ENCODE measurements at regions not wholly inside any gene's neighbourhood (a gene's known extent, or its start where the extent isn't known, plus 50 kb on each side); places are given as distances from the start of the nearest gene placed in this dataset.

GRCh38 chr7:91353848-91354247 is 89.6 kb downstream of the FZD1 start:
- Histone ChIP-seq H3K79me2 (ENCODE audit: insufficient read depth, low read depth) (no peaks in the 10 kb centered on the region), H3K27me3 (ENCODE audit: insufficient read depth, low read depth) (no peaks in the 10 kb centered on the region), H2AFZ (ENCODE audit: low read depth) (no peak overlapping the region), H4K20me1 (ENCODE audit: insufficient read depth) (no peaks in the 10 kb centered on the region), H3K36me3 (ENCODE audit: insufficient read depth) (no peaks in the 10 kb centered on the region), H3K4me3 (IDR thresholded peaks at IDR 0.05; ENCODE audit: insufficient read depth, low read depth, low read length) (no peak overlapping the region), H3K9ac (no peak overlapping the region), H3K4me1 (ENCODE audit: low read depth, poor library complexity, severe bottlenecking) (no peaks in the 10 kb centered on the region), H3K27ac (no peak overlapping the region), H3K4me2 (no peak overlapping the region)
- no peak for TF ChIP-seq CTCF (conservative IDR thresholded peaks at IDR 0.05; ENCODE audit: low read depth, low read length)

- Histone ChIP-seq H2AFZ (ENCODE audit: low read depth) (no peak overlapping the region), H3K4me1 (ENCODE audit: low read depth, poor library complexity, severe bottlenecking) (no peaks in the 10 kb centered on the region), H3K79me2 (ENCODE audit: insufficient read depth, low read depth) (no peaks in the 10 kb centered on the region), H3K9ac (no peak overlapping the region), H3K27me3 (ENCODE audit: insufficient read depth, low read depth) (no peaks in the 10 kb centered on the region), H3K4me2 (no peak overlapping the region), H3K36me3 (ENCODE audit: insufficient read depth) (no peaks in the 10 kb centered on the region), H3K27ac (no peak overlapping the region), H3K4me3 (IDR thresholded peaks at IDR 0.05; ENCODE audit: insufficient read depth, low read depth, low read length) (no peak overlapping the region), H4K20me1 (ENCODE audit: insufficient read depth) (no peaks in the 10 kb centered on the region)
- no peak for TF ChIP-seq CTCF (conservative IDR thresholded peaks at IDR 0.05; ENCODE audit: low read depth, low read length)
Observed at GRCh38 chr7:91355695-91356435, 91.6 kb downstream of the FZD1 start.

GRCh38 chr7:91356915-91357314 is 92.7 kb downstream of the FZD1 start:
- no peak overlapping the region for H3K4me2 ChIP-seq
- no peak overlapping the region for H3K27ac ChIP-seq
- H2AFZ ChIP-seq (ENCODE audit: low read depth), result no peak overlapping the region
- H4K20me1 ChIP-seq (ENCODE audit: insufficient read depth), result no peaks in the 10 kb centered on the region
- TF ChIP-seq CTCF (conservative IDR thresholded peaks at IDR 0.05; ENCODE audit: low read depth, low read length), result no peak
- H3K4me1 ChIP-seq (ENCODE audit: low read depth, poor library complexity, severe bottlenecking), result no peaks in the 10 kb centered on the region
- no peak overlapping the region for H3K4me3 ChIP-seq (IDR thresholded peaks at IDR 0.05; ENCODE audit: insufficient read depth, low read depth, low read length)
- H3K9ac ChIP-seq, result no peak overlapping the region
- H3K36me3 ChIP-seq (ENCODE audit: insufficient read depth), result no peaks in the 10 kb centered on the region
- H3K27me3 ChIP-seq (ENCODE audit: insufficient read depth, low read depth), result no peaks in the 10 kb centered on the region
- H3K79me2 ChIP-seq (ENCODE audit: insufficient read depth, low read depth), result no peaks in the 10 kb centered on the region

GRCh38 chr7:91357379-91357778 is 93.1 kb downstream of the FZD1 start:
- no peak for TF ChIP-seq CTCF (conservative IDR thresholded peaks at IDR 0.05; ENCODE audit: low read depth, low read length)
- Histone ChIP-seq H2AFZ (ENCODE audit: low read depth) (no peak overlapping the region), H3K4me1 (ENCODE audit: low read depth, poor library complexity, severe bottlenecking) (no peaks in the 10 kb centered on the region), H3K27me3 (ENCODE audit: insufficient read depth, low read depth) (no peaks in the 10 kb centered on the region), H3K4me3 (IDR thresholded peaks at IDR 0.05; ENCODE audit: insufficient read depth, low read depth, low read length) (no peak overlapping the region), H3K9ac (no peak overlapping the region), H3K79me2 (ENCODE audit: insufficient read depth, low read depth) (no peaks in the 10 kb centered on the region), H3K27ac (no peak overlapping the region), H3K4me2 (no peak overlapping the region), H4K20me1 (ENCODE audit: insufficient read depth) (no peaks in the 10 kb centered on the region), H3K36me3 (ENCODE audit: insufficient read depth) (no peaks in the 10 kb centered on the region)

Measured in KMS-11 (cell line).